Small intestine (tissue), 7 donors: ENCODE measurements at regions not wholly inside any gene's neighbourhood (a gene's known extent, or its start where the extent isn't known, plus 50 kb on each side); places are given as distances from the start of the nearest gene placed in this dataset.
A peak's percentile ranks its signal among the peaks of the same experiment; 100 is the strongest.

Experiments used
- DNase-seq, 2 donors: peaks; one replicate each; pipeline versions ENCODE4 v3.0.0 to v3.0.0-alpha.2; 2013
- FAIRE-seq: peaks from 2 replicates; lab custom pipeline; 2012; peaks lifted over from hg19 to GRCh38; lab: Jason Lieb, UNC
- H3K27ac ChIP-seq, 3 donors: one replicate each; pipeline ENCODE4 v1.5.1; 2013; ENCODE audit warnings: low read length in 2 of 3, mild to moderate bottlenecking in 2 of 3, control low read depth in 1 of 3, inconsistent platforms in 1 of 3, low read depth in 1 of 3, moderate library complexity in 1 of 3
- H3K27me3 ChIP-seq, 3 donors: one replicate each; pipeline ENCODE4 v1.6.1; 2013; ENCODE audit warnings: low read length in 3 of 3, inconsistent platforms in 1 of 3; ENCODE audit not compliant: control insufficient read depth in 3 of 3, insufficient read depth in 3 of 3
- H3K36me3 ChIP-seq, 3 donors: one replicate each; pipeline ENCODE4 v1.6.1; 2013; ENCODE audit warnings: low read length in 3 of 3, inconsistent platforms in 1 of 3, low read depth in 1 of 3, mild to moderate bottlenecking in 1 of 3, moderate library complexity in 1 of 3; ENCODE audit not compliant: control insufficient read depth in 3 of 3, insufficient read depth in 2 of 3
- H3K4me1 ChIP-seq, 3 donors: one replicate each; pipeline ENCODE4 v1.6.1; 2013; ENCODE audit warnings: low read length in 2 of 3, inconsistent platforms in 1 of 3, low read depth in 1 of 3, mild to moderate bottlenecking in 1 of 3, moderate library complexity in 1 of 3; ENCODE audit not compliant: control insufficient read depth in 3 of 3, insufficient read depth in 2 of 3
- H3K4me3 ChIP-seq, 3 donors: one replicate each; pipeline ENCODE4 v1.5.1; 2013; ENCODE audit warnings: low read length in 3 of 3, control low read depth in 1 of 3, inconsistent platforms in 1 of 3, low read depth in 1 of 3, mild to moderate bottlenecking in 1 of 3, moderate library complexity in 1 of 3
- H3K9me3 ChIP-seq, 2 donors: one replicate each; pipeline ENCODE4 v1.6.1; 2013; ENCODE audit warnings: low read depth in 1 of 2, low read length in 1 of 2; ENCODE audit not compliant: control insufficient read depth in 2 of 2, insufficient read depth in 1 of 2
- WGBS, 3 donors: extraction: QIAGEN DNeasy Blood & Tissue Kit; methylation state at CpG; one replicate each; pipeline ENCODE4 v1.1.7; 2013; 5-methylcytosine and 5-hydroxymethylcytosine counted together
- donor health status: healthy with polysubstance abuse.
- donor health status: control.
- donor health status: control.
- donor health status: Bipolar disorder and iron deficiency.
- donor health status: healthy.

DNA sequence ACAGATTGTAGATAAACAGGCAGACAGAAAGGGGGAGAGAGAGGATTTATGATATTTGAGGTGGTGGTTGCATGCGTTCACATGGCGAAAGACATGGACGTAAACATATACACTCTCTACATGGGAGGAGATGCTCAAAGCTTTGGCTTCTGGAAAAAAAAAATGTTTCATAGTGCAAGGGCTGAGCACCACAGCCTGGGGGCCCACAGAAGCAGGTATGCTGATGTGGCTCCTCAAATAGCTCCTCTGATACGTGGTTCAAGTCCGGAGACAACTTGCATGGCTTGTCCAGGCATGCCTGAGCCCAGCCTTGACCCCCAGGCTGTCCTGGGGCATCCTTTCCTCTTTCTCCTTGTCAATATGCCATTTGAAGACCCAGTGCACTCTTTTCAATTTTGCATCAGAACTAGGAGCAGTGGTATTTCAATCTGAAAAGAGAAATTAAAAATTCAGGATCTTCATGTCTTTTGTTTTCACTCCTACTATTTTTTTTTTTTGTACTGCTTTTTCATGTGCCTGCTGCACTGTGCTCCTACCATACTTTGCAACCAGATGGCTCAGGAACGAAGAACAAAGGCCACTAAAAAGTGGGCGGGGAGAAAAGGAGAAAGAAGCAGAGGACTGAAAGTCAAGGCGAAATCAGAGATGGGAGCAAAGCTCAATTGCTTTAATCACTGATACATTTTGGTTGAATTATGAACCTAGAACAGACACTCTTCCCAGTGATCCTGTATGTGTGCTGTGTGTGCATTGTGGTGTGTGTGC is 495.7 kb upstream of the TCF4 start:
- H3K4me1 ChIP-seq, result no peaks in the 10 kb centered on the region
- H3K36me3 ChIP-seq, result no peaks in the 10 kb centered on the region
- no peaks in the 10 kb centered on the region for H3K9me3 ChIP-seq
- H3K27me3 ChIP-seq, result no peaks in the 10 kb centered on the region
- H3K4me3 ChIP-seq, result no peak overlapping the region
- DNase-seq (peak; percentile 21 to 53), FAIRE-seq (no peak)
- 45 to 55% (median 49%) methylated on average over 8 of the region's 8 CpGs for WGBS, 3 donors
- H3K27ac ChIP-seq, result peak overlapping the region in 1 of 3 donors; percentile 19

DNA sequence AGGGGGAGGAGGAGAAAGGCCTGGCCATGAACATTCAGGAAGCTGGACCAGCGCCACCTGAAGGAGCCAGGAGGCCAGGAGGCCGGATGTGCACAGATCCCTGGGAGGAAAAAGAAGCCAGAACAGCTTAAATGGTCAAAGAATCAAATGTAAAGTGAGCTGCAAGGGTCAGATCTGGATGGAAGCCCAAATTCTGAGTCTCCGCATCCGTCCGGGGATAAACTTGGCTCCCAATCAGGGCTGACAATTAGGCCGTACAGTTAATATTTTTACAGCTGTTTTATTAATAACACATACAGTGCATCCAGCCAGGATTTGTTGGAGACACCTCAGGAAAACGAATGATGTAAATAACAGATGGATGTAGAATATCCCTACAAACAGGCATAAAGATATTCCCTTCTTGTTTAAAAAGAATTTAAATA is 495.1 kb upstream of the TCF4 start:
- Histone ChIP-seq H3K4me1 (no peaks in the 10 kb centered on the region), H3K36me3 (no peaks in the 10 kb centered on the region), H3K4me3 (no peak overlapping the region), H3K27me3 (no peaks in the 10 kb centered on the region), H3K9me3 (no peaks in the 10 kb centered on the region), H3K27ac (no peak overlapping the region)
- 53 to 75% (median 70%) methylated on average over 7 of the region's 7 CpGs for WGBS, 3 donors
- FAIRE-seq, result no peak
- peak in 1 of 2 donors; percentile 51 for DNase-seq

DNA sequence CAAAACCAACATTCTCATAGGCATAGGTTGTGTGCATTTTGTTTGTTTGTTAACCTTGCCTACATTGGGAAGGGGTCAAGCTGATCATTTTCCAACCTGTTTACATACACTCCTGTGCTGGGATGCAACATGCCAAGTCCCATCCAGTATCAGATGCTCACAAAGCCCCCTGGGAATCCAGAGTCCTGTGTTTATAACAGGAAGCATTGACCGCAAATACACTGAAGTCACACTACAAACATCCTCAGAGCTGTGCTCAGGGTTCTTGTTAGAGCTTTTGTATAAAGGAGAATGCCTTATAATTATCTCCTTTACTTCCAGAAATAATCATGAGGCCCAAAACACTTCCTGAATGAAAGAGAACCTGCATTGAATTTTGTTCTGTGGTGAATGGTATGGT is 488.7 kb upstream of the TCF4 start:
- H3K4me1 ChIP-seq, result no peaks in the 10 kb centered on the region
- FAIRE-seq, result no peak
- DNase-seq, result peak in 1 of 2 donors; percentile 5
- H3K9me3 ChIP-seq, result no peaks in the 10 kb centered on the region
- WGBS, 3 donors, result 82 to 100% (median 87%) methylated on average over 1 of the region's 1 CpG
- H3K27me3 ChIP-seq, result no peaks in the 10 kb centered on the region
- no peak overlapping the region for H3K4me3 ChIP-seq
- H3K27ac ChIP-seq, result no peak overlapping the region
- H3K36me3 ChIP-seq, result no peaks in the 10 kb centered on the region

DNA sequence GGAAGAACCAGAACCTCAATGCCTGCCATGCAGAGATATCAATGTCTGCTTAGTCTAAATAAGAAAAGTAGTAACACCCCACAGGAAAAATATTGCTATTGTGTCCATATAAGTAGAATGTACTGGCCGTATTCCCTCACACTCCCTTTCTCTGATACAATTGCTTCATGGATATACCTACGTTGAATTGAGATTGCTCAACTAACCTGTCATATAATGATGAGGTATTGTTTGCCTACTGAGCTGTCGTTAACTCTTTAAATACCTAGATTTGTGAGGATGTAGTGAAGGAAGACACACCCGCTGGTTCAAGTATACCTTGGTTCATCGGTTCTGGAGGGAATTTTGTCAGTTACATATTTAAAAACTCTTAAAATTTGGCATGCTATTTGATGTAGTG is 480.7 kb upstream of the TCF4 start:
- H3K9me3 ChIP-seq, result no peaks in the 10 kb centered on the region
- DNase-seq (no peak), FAIRE-seq (no peak)
- H3K27ac ChIP-seq, result no peak overlapping the region
- no peaks in the 10 kb centered on the region for H3K27me3 ChIP-seq
- no peaks in the 10 kb centered on the region for H3K36me3 ChIP-seq
- no peaks in the 10 kb centered on the region for H3K4me1 ChIP-seq
- no peak overlapping the region for H3K4me3 ChIP-seq
- 54 to 73% (median 58%) methylated on average over 5 of the region's 5 CpGs for WGBS, 3 donors

DNA sequence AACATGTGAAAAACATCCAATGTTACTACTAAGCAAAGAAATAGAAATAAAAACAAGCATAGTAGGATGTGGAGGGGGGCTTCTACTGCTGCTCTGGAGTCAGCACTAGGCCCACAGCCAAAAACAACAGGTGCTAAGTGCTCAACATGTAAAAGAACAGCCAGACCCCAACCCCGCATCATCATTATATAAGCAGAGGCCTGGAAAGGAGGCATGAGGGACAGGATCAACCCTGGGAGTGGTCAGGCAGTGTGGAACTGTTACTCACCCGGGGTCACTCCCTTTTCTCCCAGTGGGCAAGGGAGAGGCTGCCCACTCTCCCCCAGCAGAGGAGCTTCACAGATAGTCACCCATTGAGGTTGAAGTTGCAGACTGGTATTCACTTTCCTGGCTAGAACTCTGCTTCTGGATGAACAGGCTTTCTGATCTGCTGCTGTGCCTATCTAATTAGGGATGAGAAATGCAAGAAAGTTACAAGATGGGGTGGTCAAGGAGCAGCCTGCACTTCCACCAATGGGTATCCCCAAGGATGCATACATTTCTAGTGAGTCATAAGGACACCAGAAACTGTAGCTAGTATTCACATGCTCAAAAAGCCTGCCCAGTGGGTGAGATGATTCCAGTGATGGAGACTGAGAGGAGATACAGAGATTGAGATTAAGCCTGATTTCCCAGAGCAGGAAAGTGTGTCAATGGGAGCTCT is 480.1 kb upstream of the TCF4 start:
- no peaks in the 10 kb centered on the region for H3K27me3 ChIP-seq
- no peaks in the 10 kb centered on the region for H3K36me3 ChIP-seq
- H3K9me3 ChIP-seq, result no peaks in the 10 kb centered on the region
- H3K4me3 ChIP-seq, result no peak overlapping the region
- H3K4me1 ChIP-seq, result no peaks in the 10 kb centered on the region
- 60 to 83% (median 69%) methylated on average over 2 of the region's 2 CpGs for WGBS, 3 donors
- FAIRE-seq, result no peak
- peak in 1 of 2 donors; percentile 5 for DNase-seq
- no peak overlapping the region for H3K27ac ChIP-seq

DNA sequence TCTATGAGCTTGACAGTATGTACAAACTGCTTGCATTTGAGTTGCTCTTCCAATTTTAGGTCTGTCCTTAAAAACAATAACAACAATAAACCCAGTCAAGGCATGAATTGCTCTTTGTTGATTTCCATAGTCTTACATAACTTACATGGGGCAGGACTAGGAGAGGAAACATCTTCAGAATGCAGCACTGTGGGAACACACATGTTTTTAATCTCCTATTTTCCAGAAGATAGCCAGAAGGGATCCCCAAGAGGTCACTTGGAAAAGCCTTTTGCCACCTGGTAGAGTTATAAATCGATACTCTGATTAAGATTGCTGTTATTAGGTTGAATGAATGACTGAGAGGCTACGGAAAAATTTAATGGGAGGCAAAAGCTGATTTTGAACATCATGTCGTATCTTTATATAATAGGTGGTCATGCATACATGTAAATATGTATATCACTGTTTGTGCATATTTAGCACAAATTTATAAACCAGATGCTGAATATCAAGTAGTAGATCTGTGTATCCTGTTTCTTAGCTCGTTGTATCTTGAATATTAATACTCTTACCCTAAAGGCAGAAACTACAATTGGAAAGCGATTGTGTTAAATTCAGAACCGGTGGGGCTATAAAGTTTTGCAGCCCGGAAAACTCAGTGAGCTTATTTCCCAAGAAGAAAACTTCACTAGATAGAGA is 479.4 kb upstream of the TCF4 start:
- Histone ChIP-seq H3K4me1 (no peaks in the 10 kb centered on the region), H3K9me3 (no peaks in the 10 kb centered on the region), H3K27me3 (no peaks in the 10 kb centered on the region), H3K36me3 (no peaks in the 10 kb centered on the region), H3K27ac (no peak overlapping the region), H3K4me3 (no peak overlapping the region)
- no peak for DNase-seq
- WGBS, 3 donors, result 72 to 76% (median 73%) methylated on average over 7 of the region's 7 CpGs
- no peak for FAIRE-seq

DNA sequence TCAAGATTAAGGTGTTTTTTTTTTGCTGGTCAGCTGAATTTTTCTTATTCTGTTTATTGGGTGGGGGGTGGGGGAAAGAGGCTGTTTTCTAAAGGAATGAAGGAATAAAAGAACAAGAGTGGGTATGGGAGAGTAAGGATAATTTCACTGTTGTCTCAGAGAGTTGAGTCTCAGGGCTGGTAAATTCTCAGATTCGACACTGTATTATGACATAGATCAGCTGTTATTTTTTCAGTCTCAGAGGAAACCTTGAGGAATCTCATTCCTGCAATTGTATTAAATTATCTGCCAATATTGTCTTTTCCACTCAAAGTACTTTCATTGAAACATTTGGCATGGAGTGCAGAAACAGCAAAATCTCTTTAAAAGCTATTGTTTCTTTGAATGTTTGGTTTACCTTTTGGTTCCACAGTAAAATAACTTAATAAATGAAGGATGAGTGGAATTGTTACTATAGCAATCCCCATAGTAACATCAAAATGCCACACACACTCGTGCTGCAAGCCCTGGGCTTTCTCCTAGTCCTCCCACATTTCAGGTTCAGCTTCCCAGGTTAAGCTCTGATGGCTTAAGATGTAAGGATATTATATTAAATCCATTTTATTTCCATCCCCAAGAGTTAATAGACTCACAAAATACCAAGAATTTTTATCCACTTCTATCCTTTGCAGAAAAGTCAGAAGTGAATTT is 478.7 kb upstream of the TCF4 start:
- no peak for FAIRE-seq
- DNase-seq, result no peak
- Histone ChIP-seq H3K27me3 (no peaks in the 10 kb centered on the region), H3K36me3 (no peaks in the 10 kb centered on the region), H3K4me1 (no peaks in the 10 kb centered on the region), H3K27ac (no peak overlapping the region), H3K4me3 (no peak overlapping the region), H3K9me3 (no peaks in the 10 kb centered on the region)
- 23 to 42% (median 31%) methylated on average over 2 of the region's 2 CpGs for WGBS, 3 donors

DNA sequence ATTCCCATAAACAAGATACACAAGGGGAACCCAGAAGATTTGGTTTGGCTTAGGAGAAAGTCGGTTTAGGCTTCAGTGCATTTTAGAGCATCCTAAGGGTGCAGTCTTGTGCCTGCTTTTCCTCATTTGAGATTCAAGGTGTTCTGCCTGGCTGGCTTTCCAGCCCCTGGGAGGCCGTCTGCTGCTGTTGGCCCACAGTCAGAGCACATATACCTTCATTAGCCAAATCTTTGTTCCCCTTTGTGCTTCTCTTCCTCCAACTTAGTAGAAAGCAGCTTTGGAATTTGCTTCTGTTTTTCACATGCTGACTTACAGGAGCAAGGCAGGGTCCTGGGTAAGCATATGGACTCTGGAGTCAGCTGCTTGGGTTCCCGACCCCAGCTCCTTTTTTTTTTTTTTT is 477.1 kb upstream of the TCF4 start:
- no peaks in the 10 kb centered on the region for H3K36me3 ChIP-seq
- WGBS, 3 donors, result 63 to 85% (median 75%) methylated on average over 3 of the region's 3 CpGs
- no peaks in the 10 kb centered on the region for H3K27me3 ChIP-seq
- no peak for DNase-seq
- FAIRE-seq, result no peak
- no peak overlapping the region for H3K4me3 ChIP-seq
- no peaks in the 10 kb centered on the region for H3K9me3 ChIP-seq
- H3K4me1 ChIP-seq, result no peaks in the 10 kb centered on the region
- H3K27ac ChIP-seq, result no peak overlapping the region
